HL-60 (cell line): ENCODE measurements at regions not wholly inside any gene's neighbourhood (a gene's known extent, or its start where the extent isn't known, plus 50 kb on each side); places are given as distances from the start of the nearest gene placed in this dataset.

Source experiments
- DNase-seq, 2 experiments: peaks; one replicate each; pipeline ENCODE4 v3.0.0-alpha.2; 2010 to 2020; ENCODE audit warnings: low read depth in 1 of 2, low spot score in 1 of 2
- H3K27ac ChIP-seq: fragments of 250-450 bp; sonication (Bioruptor Pico); replicated peaks from 2 replicates; pipeline ENCODE4 v1.5.1; 2020; ENCODE audit warnings: mild to moderate bottlenecking, moderate library complexity
- H3K27me3 ChIP-seq: fragments of 250-450 bp; sonication (Bioruptor Pico); 2 replicates; pipeline ENCODE4 v1.5.1; 2021; ENCODE audit warnings: mild to moderate bottlenecking, moderate library complexity; ENCODE audit not compliant: insufficient read depth, poor library complexity, severe bottlenecking
- H3K4me3 ChIP-seq: replicated peaks from 2 replicates; pipeline ENCODE4 v1.5.1; 2011; ENCODE audit warnings: mild to moderate bottlenecking, control low read depth, low read length; ENCODE audit not compliant: insufficient read depth
- GABPA ChIP-seq: IDR thresholded peaks from 2 replicates; pipeline ENCODE4 v1.6.1; 2012; ENCODE audit warnings: low read depth
- POLR2AphosphoS5 ChIP-seq: IDR thresholded peaks from 2 replicates; pipeline ENCODE4 v1.6.1; 2012; ENCODE audit warnings: low read depth
- SPI1 ChIP-seq: IDR thresholded peaks from 2 replicates; pipeline ENCODE4 v1.6.1; 2012; ENCODE audit warnings: low read depth, mild to moderate bottlenecking, borderline replicate concordance
- TF ChIP-seq, protein P1 (sequence below): IDR thresholded peaks from 2 replicates; pipeline ENCODE4 v1.6.1; 2012; ENCODE audit warnings: low read depth; ENCODE audit not compliant: insufficient replicate concordance
- TF ChIP-seq, protein P2 (sequence below): IDR thresholded peaks from one replicate; pipeline ENCODE4 v1.5.1; 2011; ENCODE audit warnings: low read length, control low read depth, inconsistent platforms; ENCODE audit not compliant: insufficient read depth

DNA sequence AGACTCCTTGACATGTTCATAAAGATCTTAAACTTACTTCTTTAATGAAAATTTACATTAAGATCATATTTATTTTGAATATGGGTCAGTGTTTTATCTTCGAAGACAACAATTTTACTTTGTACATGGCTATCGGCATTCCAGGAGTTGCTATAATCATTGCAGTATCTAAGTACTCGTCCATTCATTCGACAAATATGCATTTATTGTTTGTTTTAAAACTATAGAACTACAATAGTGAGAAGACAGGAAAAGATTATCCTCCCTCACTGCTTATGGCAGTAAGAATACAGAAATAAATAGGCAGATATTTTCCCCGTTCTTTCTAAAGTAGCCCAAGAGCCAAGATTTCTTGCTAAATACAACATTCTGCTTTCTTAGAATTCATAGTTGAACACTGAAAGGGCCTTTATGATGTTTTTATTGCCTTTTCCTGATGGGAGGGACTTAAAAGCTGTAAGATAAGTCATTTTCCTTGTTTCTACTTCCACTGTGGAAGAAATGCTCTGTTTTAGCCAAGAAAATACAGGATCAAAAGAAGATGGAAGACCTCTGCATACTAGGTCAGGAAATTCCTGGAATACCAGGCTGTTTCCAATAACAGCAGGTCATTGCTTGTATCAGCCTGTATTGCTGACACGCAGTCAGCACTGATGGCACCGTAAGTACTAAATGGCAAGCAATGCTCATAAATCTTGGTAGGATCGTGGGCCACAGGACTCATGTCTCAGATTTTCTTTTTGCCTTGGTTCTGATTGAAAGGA lies 521.0 kb upstream of the ATP2B1 start:
- no peaks in the 10 kb centered on the region for H3K27me3 ChIP-seq
- TF ChIP-seq, protein P1, sequence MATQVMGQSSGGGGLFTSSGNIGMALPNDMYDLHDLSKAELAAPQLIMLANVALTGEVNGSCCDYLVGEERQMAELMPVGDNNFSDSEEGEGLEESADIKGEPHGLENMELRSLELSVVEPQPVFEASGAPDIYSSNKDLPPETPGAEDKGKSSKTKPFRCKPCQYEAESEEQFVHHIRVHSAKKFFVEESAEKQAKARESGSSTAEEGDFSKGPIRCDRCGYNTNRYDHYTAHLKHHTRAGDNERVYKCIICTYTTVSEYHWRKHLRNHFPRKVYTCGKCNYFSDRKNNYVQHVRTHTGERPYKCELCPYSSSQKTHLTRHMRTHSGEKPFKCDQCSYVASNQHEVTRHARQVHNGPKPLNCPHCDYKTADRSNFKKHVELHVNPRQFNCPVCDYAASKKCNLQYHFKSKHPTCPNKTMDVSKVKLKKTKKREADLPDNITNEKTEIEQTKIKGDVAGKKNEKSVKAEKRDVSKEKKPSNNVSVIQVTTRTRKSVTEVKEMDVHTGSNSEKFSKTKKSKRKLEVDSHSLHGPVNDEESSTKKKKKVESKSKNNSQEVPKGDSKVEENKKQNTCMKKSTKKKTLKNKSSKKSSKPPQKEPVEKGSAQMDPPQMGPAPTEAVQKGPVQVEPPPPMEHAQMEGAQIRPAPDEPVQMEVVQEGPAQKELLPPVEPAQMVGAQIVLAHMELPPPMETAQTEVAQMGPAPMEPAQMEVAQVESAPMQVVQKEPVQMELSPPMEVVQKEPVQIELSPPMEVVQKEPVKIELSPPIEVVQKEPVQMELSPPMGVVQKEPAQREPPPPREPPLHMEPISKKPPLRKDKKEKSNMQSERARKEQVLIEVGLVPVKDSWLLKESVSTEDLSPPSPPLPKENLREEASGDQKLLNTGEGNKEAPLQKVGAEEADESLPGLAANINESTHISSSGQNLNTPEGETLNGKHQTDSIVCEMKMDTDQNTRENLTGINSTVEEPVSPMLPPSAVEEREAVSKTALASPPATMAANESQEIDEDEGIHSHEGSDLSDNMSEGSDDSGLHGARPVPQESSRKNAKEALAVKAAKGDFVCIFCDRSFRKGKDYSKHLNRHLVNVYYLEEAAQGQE: no peak
- TF ChIP-seq POLR2AphosphoS5 (no peak), GABPA (no peak), SPI1 (no peak)
- TF ChIP-seq, protein P2, sequence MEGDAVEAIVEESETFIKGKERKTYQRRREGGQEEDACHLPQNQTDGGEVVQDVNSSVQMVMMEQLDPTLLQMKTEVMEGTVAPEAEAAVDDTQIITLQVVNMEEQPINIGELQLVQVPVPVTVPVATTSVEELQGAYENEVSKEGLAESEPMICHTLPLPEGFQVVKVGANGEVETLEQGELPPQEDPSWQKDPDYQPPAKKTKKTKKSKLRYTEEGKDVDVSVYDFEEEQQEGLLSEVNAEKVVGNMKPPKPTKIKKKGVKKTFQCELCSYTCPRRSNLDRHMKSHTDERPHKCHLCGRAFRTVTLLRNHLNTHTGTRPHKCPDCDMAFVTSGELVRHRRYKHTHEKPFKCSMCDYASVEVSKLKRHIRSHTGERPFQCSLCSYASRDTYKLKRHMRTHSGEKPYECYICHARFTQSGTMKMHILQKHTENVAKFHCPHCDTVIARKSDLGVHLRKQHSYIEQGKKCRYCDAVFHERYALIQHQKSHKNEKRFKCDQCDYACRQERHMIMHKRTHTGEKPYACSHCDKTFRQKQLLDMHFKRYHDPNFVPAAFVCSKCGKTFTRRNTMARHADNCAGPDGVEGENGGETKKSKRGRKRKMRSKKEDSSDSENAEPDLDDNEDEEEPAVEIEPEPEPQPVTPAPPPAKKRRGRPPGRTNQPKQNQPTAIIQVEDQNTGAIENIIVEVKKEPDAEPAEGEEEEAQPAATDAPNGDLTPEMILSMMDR: no peak
- no peak overlapping the region for H3K4me3 ChIP-seq
- no peak for DNase-seq
- no peak overlapping the region for H3K27ac ChIP-seq

DNA sequence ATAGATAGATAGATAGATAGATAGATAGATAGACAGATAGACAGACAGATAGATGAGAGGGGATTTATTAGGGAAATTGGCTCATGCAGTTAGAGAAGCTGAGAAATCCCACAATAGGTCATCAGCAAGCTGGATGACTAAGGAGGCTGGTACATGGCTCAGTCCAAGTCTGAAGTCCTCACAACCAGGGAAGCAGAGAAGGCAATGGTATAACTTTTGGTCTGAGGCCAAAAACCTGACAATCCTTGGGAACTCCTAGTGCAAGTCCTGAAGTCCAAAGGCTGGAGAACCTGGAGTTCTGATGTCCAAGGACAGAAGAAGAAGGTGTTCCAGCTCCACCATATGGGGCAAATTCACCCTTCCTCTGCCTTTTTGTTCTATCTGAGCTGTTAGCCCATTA lies 517.6 kb upstream of the ATP2B1 start:
- DNase-seq: no peak
- no peak overlapping the region for H3K4me3 ChIP-seq
- TF ChIP-seq GABPA (no peak), SPI1 (no peak), POLR2AphosphoS5 (no peak)
- TF ChIP-seq, protein P2: no peak
- TF ChIP-seq, protein P1: no peak
- no peak overlapping the region for H3K27ac ChIP-seq
- H3K27me3 ChIP-seq: no peaks in the 10 kb centered on the region

DNA sequence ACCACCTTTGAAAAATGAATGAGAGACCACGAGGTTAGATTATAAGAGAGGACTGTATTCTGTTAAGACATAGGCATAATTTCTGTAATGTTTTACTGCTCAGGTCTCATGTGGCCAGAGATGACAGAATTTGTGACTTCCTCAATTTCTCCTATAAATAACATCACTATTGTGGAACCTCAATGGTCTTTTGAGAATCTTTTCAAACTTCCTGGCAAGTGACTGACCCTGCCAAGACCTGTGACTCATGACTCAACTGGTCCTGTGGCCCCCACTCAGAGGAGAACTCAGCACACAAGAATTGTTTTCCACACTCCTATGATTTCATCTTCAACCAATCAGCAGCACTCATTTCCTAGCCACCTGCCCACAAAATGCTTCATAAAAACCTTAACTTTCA lies 508.2 kb upstream of the ATP2B1 start:
- peak; percentile 89 for TF ChIP-seq SPI1
- no peak for TF ChIP-seq POLR2AphosphoS5
- DNase-seq: peak; percentile 11 to 30
- H3K4me3 ChIP-seq: no peak overlapping the region
- H3K27me3 ChIP-seq: no peaks in the 10 kb centered on the region
- no peak overlapping the region for H3K27ac ChIP-seq

DNA sequence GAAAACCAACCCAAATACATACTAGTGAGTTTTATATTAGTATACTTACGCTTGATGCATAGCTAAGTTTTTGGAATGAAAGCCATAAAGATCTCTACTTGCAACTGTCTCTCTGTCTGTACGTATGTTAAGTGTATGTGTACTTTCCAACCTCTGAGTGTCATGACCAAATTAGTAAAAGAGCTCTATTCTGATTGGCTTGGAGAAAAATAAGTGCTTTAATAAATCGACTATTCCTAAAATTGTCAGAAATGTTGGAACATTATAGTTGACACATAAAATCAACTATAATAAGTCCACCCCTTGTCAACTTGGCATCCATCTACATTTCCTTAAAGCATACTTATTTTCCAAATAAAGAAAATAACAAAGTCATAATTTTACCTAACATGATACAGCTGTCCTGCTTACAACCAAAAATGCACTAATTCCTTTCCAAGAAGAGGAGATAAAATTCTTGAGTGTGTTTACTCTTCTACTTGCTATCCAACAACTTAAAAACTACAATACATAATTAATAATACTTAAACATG lies 507.4 kb upstream of the ATP2B1 start:
- no peaks in the 10 kb centered on the region for H3K27me3 ChIP-seq
- no peak overlapping the region for H3K27ac ChIP-seq
- TF ChIP-seq, protein P1: no peak
- TF ChIP-seq, protein P2: no peak
- no peak for TF ChIP-seq POLR2AphosphoS5
- DNase-seq: no peak
- no peak overlapping the region for H3K4me3 ChIP-seq
